HUES48 (cell line): ENCODE measurements at regions not wholly inside any gene's neighbourhood (a gene's known extent, or its start where the extent isn't known, plus 50 kb on each side); places are given as distances from the start of the nearest gene placed in this dataset.
"Not testable (repeated sequence)": the region's sequence is repeated elsewhere in the genome, so short reads cannot be mapped to it uniquely, and the experiment has no call there.

Experiments used
- H3K27ac ChIP-seq: one replicate; pipeline ENCODE4 v1.7.0; 2013; ENCODE audit warnings: low read depth, low read length, inconsistent platforms
- H3K27me3 ChIP-seq: 2 replicates; pipeline ENCODE4 v1.6.1; 2013; ENCODE audit warnings: mild to moderate bottlenecking, low read length; ENCODE audit not compliant: control insufficient read depth, insufficient read depth
- H3K36me3 ChIP-seq: 2 replicates; pipeline ENCODE4 v1.6.1; 2013; ENCODE audit warnings: low read length; ENCODE audit not compliant: control insufficient read depth, insufficient read depth
- H3K4me1 ChIP-seq: 2 replicates; pipeline ENCODE4 v1.6.1; 2013; ENCODE audit warnings: mild to moderate bottlenecking, low read length; ENCODE audit not compliant: control insufficient read depth, insufficient read depth
- H3K4me3 ChIP-seq: 2 replicates; pipeline ENCODE4 v1.5.1; 2013; ENCODE audit warnings: mild to moderate bottlenecking, low read depth, low read length
- H3K9ac ChIP-seq: 2 replicates; pipeline ENCODE4 v1.6.1; 2013; ENCODE audit warnings: mild to moderate bottlenecking, low read depth, low read length, moderate library complexity
- H3K9me3 ChIP-seq: 2 replicates; pipeline ENCODE4 v1.6.1; 2013; ENCODE audit warnings: low read length; ENCODE audit not compliant: control insufficient read depth, insufficient read depth

DNA sequence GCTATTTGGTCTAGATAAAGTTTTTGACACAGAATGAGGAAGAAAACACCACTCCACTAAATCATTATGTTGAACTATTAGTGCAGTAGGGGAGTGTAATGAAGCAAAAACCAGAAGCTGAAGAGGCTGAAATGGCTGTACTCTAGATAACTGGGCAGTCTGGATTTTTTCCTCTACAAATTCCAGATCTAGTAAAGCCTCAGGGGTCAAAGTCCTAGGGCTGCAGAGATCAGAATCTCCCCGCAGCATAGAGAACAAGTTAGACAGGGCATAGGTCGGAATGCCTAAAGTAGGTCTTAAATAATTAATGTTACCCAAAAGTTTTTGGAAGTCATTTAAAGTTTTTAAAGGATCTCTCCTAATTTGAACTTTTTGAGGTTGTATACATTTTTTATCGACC is 180.9 kb downstream of the OTOP1 start:
- peak overlapping the region; percentile 94 for H3K27ac ChIP-seq
- not testable (repeated sequence) for H3K4me1 ChIP-seq, H3K9me3 ChIP-seq, H3K27me3 ChIP-seq
- peak overlapping the region; percentile 81 for H3K4me3 ChIP-seq
- peaks cover 30% of the 10 kb centered on the region for H3K36me3 ChIP-seq
- H3K9ac ChIP-seq: peak overlapping the region; percentile 48; the same call in 1 of the 2 replicates

GRCh38 chr4:4046686-4047085 is 180.0 kb downstream of the OTOP1 start:
- Histone ChIP-seq H3K9ac (peak overlapping the region; percentile 77), H3K36me3 (peaks cover 30% of the 10 kb centered on the region), H3K4me3 (peak overlapping the region; percentile 81), H3K27ac (peak overlapping the region; percentile 94)
- H3K4me1 ChIP-seq, H3K27me3 ChIP-seq, H3K9me3 ChIP-seq: not testable (repeated sequence)

- H3K9me3 ChIP-seq, H3K4me1 ChIP-seq, H3K27me3 ChIP-seq: not testable (repeated sequence)
- peak overlapping the region; percentile 94 for H3K27ac ChIP-seq
- H3K9ac ChIP-seq: peak overlapping the region; percentile 77
- peaks cover 29% of the 10 kb centered on the region for H3K36me3 ChIP-seq
- peak overlapping the region; percentile 81 for H3K4me3 ChIP-seq
Observed at GRCh38 chr4:4047202-4047601, 179.5 kb downstream of the OTOP1 start.

DNA sequence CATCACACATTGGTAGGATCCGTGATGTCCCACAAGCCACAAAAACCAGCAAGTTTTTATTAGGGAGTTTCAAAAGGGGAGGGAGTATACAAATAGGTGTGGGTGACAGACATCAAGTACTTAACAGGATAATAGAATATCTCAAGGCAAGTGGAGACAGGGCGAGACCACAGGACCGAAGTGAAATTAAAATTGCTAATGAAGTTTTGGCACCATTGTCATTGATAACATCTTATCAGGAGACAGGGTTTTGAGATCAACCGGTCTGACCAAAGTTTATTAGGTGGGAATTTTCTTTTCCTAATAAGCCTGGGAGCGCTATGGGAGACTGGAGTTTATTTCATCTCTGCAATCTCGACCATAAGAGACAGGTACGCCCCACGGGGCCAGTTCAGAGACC is 178.5 kb downstream of the OTOP1 start:
- Histone ChIP-seq H3K36me3 (peaks cover 21% of the 10 kb centered on the region), H3K27ac (peak overlapping the region; percentile 94), H3K4me3 (peak overlapping the region; percentile 81)
- not testable (repeated sequence) for H3K4me1 ChIP-seq, H3K9me3 ChIP-seq, H3K9ac ChIP-seq, H3K27me3 ChIP-seq

GRCh38 chr4:4050781-4051180 is 175.9 kb downstream of the OTOP1 start:
- H3K27ac ChIP-seq, H3K4me3 ChIP-seq, H3K9ac ChIP-seq, H3K27me3 ChIP-seq, H3K9me3 ChIP-seq, H3K36me3 ChIP-seq, H3K4me1 ChIP-seq: not testable (repeated sequence)

DNA sequence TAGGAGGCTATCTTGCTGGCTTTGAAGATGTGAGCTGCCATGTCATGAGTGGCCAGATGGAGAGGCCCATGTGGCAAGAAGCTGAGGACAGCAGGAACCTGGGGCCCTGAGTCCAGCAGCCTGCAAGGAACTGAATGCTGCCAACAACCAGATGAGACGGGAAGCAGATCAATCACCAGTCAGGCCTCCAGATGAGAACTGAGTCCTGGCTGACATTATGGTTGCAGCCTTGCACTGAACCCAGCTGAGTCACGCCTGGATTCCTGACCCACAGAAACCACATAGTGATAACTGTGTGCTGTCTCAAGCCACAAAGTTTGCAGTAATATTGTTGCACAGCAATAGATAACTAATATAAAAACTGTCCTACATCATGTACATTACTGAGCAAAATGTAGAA is 173.8 kb downstream of the OTOP1 start:
- not testable (repeated sequence) for H3K9me3 ChIP-seq, H3K36me3 ChIP-seq, H3K4me1 ChIP-seq, H3K27ac ChIP-seq, H3K4me3 ChIP-seq, H3K9ac ChIP-seq, H3K27me3 ChIP-seq

DNA sequence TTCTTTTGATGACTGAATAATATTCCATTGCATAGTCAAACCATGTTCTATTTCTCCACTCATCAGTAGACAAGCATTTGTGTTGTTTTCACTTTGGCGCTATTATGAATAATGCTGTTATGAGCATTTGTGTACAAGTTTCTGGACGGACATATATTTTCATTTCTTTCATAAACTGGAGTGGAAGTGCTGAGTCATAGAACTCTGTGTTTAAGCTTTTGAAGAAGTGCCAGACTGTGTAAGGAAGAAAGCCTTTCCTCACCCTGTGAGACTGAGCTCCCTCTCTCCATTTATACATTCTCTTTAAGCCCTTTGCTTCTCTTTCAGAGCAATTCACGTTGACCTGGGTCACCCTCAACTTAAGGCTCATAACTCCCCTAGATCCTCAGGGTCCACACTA is 169.5 kb downstream of the OTOP1 start:
- not testable (repeated sequence) for H3K9me3 ChIP-seq, H3K27me3 ChIP-seq, H3K36me3 ChIP-seq, H3K27ac ChIP-seq, H3K4me1 ChIP-seq, H3K9ac ChIP-seq, H3K4me3 ChIP-seq

DNA sequence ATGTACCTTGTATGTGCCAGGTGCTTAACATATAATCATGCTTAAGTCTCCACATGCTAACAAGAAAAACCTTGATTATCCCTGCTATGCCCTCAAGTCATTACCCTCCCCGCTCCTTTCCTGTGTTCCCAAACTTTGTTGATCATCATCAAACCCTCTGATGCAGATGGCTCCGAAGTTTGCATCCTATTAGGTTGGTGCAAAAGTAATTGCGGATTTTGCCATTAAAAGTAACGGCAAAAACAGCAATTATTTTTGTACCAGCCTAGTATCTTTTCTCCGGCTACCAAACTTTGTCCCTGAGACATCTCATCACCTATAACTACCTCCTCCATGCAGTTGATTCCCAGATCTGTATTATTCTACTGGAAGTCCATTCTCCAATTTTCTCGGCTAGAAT is 142.6 kb downstream of the OTOP1 start:
- H3K27ac ChIP-seq, H3K4me1 ChIP-seq, H3K4me3 ChIP-seq, H3K36me3 ChIP-seq, H3K27me3 ChIP-seq, H3K9ac ChIP-seq, H3K9me3 ChIP-seq: not testable (repeated sequence)

- H3K36me3 ChIP-seq, H3K27me3 ChIP-seq, H3K4me3 ChIP-seq, H3K27ac ChIP-seq, H3K9me3 ChIP-seq, H3K4me1 ChIP-seq, H3K9ac ChIP-seq: not testable (repeated sequence)
Observed at GRCh38 chr4:4089716-4090419, 136.9 kb downstream of the OTOP1 start.

- H3K27ac ChIP-seq, H3K9ac ChIP-seq, H3K9me3 ChIP-seq, H3K4me1 ChIP-seq, H3K36me3 ChIP-seq, H3K27me3 ChIP-seq, H3K4me3 ChIP-seq: not testable (repeated sequence)
Observed at GRCh38 chr4:4090720-4091119, 136.0 kb downstream of the OTOP1 start.

GRCh38 chr4:4092159-4092558 is 134.6 kb downstream of the OTOP1 start:
- H3K9me3 ChIP-seq, H3K27me3 ChIP-seq, H3K36me3 ChIP-seq, H3K4me1 ChIP-seq, H3K27ac ChIP-seq, H3K9ac ChIP-seq, H3K4me3 ChIP-seq: not testable (repeated sequence)

DNA sequence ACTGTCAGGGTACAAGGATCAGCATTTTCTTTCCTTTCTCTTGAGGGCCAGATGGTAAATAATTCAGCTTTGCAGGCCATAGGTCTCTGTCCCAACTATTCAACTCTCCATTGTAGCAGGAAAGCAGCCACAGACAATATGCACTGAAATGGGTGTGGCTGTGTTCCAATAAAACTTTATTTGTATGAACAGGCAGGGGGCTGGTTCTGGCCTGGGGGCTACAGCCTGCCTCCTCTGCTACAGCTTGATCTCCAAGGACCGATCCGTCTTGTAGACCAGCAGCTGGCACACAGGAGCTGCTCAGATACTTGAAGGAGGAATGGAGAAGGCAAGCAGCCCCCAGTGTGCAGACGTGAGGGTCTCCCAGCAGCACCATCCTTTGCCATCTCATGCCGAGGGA is 127.1 kb downstream of the OTOP1 start:
- not testable (repeated sequence) for H3K27me3 ChIP-seq, H3K4me3 ChIP-seq, H3K9ac ChIP-seq, H3K36me3 ChIP-seq, H3K9me3 ChIP-seq, H3K4me1 ChIP-seq, H3K27ac ChIP-seq
